T47D (cell line): ENCODE measurements at regions not wholly inside any gene's neighbourhood (a gene's known extent, or its start where the extent isn't known, plus 50 kb on each side); places are given as distances from the start of the nearest gene placed in this dataset.

Experiments
- DNase-seq, 2 experiments: peaks; one replicate each; pipeline versions ENCODE4 v3.0.0 to v3.0.0-alpha.2; 2011 to 2012; ENCODE audit warnings: low read depth in 1 of 2, low spot score in 1 of 2
- JUND ChIP-seq: IDR thresholded peaks from 2 replicates; pipeline ENCODE4 v1.6.1; 2012; ENCODE audit warnings: low read depth
- in situ Hi-C: cut with HindIII; loops from 2 replicates; pipeline ENCODE4 v1.10.0; 2016; ENCODE audit warnings: low sequenced_read_pairs, low pct_unique_long_range_greater_than_20kb

GRCh38 chr12:40565029-40565633 lies 127.1 kb upstream of the CNTN1 start:
- TF ChIP-seq JUND = no peak
- DNase-seq = no peak
- in situ Hi-C loops = no loop called here

DNA sequence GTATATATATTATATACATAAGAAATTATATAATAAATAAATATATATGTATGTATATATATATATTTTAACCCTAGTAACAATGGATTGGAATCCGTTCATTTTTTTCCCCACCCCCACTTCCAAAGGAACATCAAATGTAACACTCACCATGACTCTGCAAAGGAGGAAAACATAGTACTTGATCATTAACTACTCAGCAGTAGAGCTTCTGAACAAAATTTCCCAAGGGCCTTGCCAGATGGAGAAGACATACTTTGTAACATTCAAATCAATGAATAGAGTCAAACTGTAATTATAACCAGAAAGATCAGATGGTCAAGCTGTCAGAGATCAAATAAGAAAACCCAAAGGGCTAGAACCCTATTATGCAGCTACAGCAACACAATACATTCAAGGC lies 126.0 kb upstream of the CNTN1 start:
- TF ChIP-seq JUND = no peak
- DNase-seq = no peak
- in situ Hi-C loops = no loop called here

GRCh38 chr12:40569626-40570179 lies 122.5 kb upstream of the CNTN1 start:
- in situ Hi-C loops = no loop called here
- TF ChIP-seq JUND = no peak
- no peak for DNase-seq

DNA sequence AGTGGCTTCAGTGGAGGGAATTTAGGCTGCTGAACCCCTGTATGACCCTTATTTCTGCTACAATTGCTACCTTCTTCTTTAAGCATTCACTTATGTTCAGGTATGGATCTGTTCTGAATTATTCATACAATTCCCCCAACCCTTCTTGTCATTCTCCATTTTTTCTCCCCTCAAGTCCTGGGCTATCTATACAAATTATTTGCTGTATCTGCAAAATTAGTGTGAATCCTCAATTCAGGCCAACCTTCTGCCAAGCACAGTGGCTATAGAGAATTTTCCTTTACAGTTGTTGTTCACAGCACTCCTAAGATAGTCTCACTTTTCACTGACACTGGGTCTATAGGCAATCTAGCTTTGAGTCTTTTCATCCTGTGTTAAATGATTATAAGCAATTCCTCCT lies 119.2 kb upstream of the CNTN1 start:
- TF ChIP-seq JUND = no peak
- in situ Hi-C loops = no loop called here
- DNase-seq = no peak

- in situ Hi-C loops = no loop called here
- DNase-seq = no peak
These were observed 116.3 kb upstream of the CNTN1 start for GRCh38 chr12:40575987-40576386.

DNA sequence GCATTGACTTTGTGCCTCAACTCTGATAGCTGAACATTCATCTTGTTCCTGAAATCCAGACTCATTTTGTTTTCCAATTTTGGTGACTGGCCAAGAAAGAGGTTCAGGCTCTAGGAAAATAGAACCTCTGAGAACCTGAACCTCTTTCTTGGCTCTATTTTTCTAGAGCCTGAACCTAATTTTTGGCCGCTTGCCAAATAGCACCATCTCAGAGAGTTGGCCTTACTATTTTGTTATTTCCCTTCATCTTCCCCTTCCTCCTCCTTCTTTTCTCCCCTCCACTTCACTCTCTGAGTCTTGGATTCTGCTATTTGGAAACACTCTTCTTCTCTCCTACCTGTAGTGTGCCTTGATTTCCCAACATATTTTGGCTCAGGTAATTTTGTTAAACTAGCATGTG lies 114.4 kb upstream of the CNTN1 start:
- in situ Hi-C loops = no loop called here
- no peak for TF ChIP-seq JUND
- no peak for DNase-seq

More at GRCh38 chr12:40575987-40576386, 116.3 kb upstream of the CNTN1 start:
- TF ChIP-seq JUND = no peak

DNA sequence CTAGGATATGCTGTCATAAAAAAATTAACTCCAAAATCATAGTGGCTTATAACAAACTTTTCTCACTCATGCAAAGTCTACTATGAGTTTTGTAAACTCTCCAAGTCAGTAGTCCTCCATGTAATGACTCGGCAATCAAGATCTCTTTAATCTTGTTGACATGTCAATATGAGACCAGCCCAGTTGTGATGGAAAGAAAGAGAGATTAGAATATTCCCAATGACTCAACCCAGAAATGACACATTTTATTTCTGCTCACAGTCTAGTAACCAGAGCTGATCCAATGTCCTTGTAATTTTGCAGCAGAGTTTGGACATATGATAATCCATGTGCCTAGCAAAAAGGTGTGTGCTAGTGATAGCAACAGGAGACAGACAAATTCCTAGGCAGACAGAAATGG lies 112.6 kb upstream of the CNTN1 start:
- DNase-seq = no peak
- no peak for TF ChIP-seq JUND
- in situ Hi-C loops = no loop called here

DNA sequence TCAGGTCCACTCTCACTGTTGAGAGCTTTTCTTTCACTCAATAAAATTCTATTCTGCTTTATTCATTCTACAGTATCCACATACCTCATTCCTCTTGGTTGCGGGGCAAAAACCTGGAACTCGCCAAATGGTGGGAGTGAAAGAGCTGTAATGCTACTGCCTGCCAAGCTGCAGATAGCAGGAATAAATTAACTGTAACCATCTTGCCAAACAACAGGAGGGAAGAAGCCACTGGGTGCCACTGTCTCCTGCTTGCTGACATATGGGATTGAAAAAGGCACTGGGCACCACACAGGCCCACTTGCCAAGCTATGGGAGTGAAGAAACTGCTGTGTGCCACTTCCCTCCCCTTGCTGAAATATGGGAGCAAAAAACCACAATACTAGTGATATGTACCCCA lies 111.9 kb upstream of the CNTN1 start:
- no peak for DNase-seq
- TF ChIP-seq JUND = no peak
- in situ Hi-C loops = no loop called here

- in situ Hi-C loops = no loop called here
- TF ChIP-seq JUND = no peak
- DNase-seq = no peak
These were observed 110.3 kb upstream of the CNTN1 start for GRCh38 chr12:40581889-40582288.

DNA sequence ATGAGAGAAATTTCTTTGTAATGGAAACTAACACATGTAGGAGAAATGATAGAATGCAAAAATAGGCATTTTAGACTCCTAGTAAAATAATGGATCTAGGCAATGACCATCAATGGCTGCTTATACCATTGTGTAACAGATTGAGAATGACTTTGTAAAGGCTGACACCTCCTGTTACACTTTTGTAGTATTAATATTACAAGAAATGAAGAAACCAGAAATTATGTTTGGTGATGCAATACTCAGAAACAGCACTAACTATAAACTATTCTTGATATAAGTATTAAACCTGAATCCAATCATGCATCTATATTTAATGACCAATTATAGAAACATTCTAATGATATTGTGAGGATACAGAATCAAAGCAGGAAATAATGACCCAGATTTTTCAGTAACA lies 108.5 kb upstream of the CNTN1 start:
- in situ Hi-C loops = no loop called here
- no peak for DNase-seq
- TF ChIP-seq JUND = no peak

GRCh38 chr12:40584763-40585162 lies 107.5 kb upstream of the CNTN1 start:
- DNase-seq = no peak
- in situ Hi-C loops = no loop called here
- TF ChIP-seq JUND = no peak

GRCh38 chr12:40586823-40587222 lies 105.4 kb upstream of the CNTN1 start:
- no peak for TF ChIP-seq JUND
- in situ Hi-C loops = no loop called here
- DNase-seq = no peak

DNA sequence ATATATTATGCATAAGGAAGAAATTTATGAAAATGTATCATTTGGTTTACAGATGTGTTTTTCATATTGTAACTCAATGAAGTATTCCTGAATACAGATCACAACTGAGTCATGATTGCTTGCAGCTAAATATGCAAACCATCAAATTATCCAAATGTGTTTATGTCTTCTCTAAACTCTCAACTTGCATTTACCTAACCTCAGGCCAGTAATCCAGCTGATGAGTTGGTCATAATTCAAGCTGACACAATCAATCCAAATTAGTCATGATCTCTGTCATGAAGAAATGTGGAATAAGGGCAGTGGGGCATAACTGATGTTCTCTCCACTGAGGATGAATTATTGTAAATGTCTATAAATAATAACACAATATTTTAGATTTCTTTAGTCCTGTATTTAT lies 104.8 kb upstream of the CNTN1 start:
- DNase-seq = no peak
- in situ Hi-C loops = no loop called here
- no peak for TF ChIP-seq JUND

GRCh38 chr12:40587970-40588369 lies 104.3 kb upstream of the CNTN1 start:
- in situ Hi-C loops = no loop called here
- DNase-seq = no peak
- no peak for TF ChIP-seq JUND
